IMR-90 (cell line): ENCODE measurements at regions not wholly inside any gene's neighbourhood (a gene's known extent, or its start where the extent isn't known, plus 50 kb on each side); places are given as distances from the start of the nearest gene placed in this dataset.

Experiments
- ATAC-seq: fragments of 200-7000 bp; cut with Tn5 transposase; 2 replicates; pipeline ENCODE4 v1.9.1; 2020; ENCODE audit warnings: low read depth, mild to moderate bottlenecking, moderate library complexity
- BruUV-seq: library from RNA; stranded (reverse); fragments of 400-500 nt; replicated peaks from 2 replicates; lab custom pipeline; 2021; lab: Mats Ljungman, UMichigan
- CTCF ChIA-PET: fragments of 300-600 bp; formaldehyde crosslinking; extraction: SDS; loops from one replicate; lab custom pipeline; 2021; ENCODE audit warnings: antibody characterized with exemption; lab: Yijun Ruan, JAX
- POLR2A ChIA-PET: fragments of 300-600 bp; sonication (Branson Sonifier 250); formaldehyde crosslinking; loops from one replicate; lab custom pipeline; 2022; ENCODE audit warnings: antibody characterized with exemption; ENCODE audit not compliant: unreplicated experiment; lab: Charles Lee
- DNase-seq: peaks from one replicate; pipeline ENCODE4 v3.0.0; 2013
- H2AFZ ChIP-seq: replicated peaks from 2 replicates; pipeline ENCODE3; 2013; ENCODE audit warnings: low read length, mild to moderate bottlenecking; ENCODE audit not compliant: poor library complexity
- H2AK5ac ChIP-seq: 2 replicates; pipeline ENCODE4 v1.6.1; 2013; ENCODE audit warnings: low read depth, low read length, inconsistent platforms
- H2AK9ac ChIP-seq: replicated peaks from 2 replicates; pipeline ENCODE3; 2013; ENCODE audit warnings: mild to moderate bottlenecking, low read depth, low read length, moderate library complexity; ENCODE audit not compliant: poor library complexity
- H2BK120ac ChIP-seq: 2 replicates; pipeline ENCODE4 v1.6.1; 2013; ENCODE audit warnings: low read depth, low read length, inconsistent platforms
- H2BK15ac ChIP-seq: 3 replicates; pipeline ENCODE4 v1.6.1; 2013; ENCODE audit warnings: low read depth, low read length, inconsistent platforms
- H2BK20ac ChIP-seq: 2 replicates; pipeline ENCODE4 v1.6.1; 2013; ENCODE audit warnings: low read depth, mild to moderate bottlenecking, inconsistent platforms, low read length, moderate library complexity
- H2BK5ac ChIP-seq: 2 replicates; pipeline ENCODE4 v1.6.1; 2013; ENCODE audit warnings: mild to moderate bottlenecking, low read depth, low read length, inconsistent platforms; ENCODE audit not compliant: poor library complexity, severe bottlenecking
- H3K14ac ChIP-seq: replicated peaks from 2 replicates; pipeline ENCODE4 v1.6.1; 2013; ENCODE audit warnings: low read depth, low read length, inconsistent platforms
- H3K18ac ChIP-seq: 2 replicates; pipeline ENCODE4 v1.6.1; 2013; ENCODE audit warnings: low read depth, low read length, control low read depth
- H3K23ac ChIP-seq: 2 replicates; pipeline ENCODE4 v1.6.1; 2013; ENCODE audit warnings: low read depth, low read length, inconsistent platforms
- H3K27ac ChIP-seq: 2 replicates; pipeline ENCODE4 v1.5.1; 2013; ENCODE audit warnings: mild to moderate bottlenecking, control low read depth, low read length; ENCODE audit not compliant: insufficient read depth
- H3K27me3 ChIP-seq: 2 replicates; pipeline ENCODE4 v1.6.1; 2013; ENCODE audit warnings: low read length; ENCODE audit not compliant: control insufficient read depth, insufficient read depth
- H3K36me3 ChIP-seq: 2 replicates; pipeline ENCODE4 v1.6.1; 2013; ENCODE audit warnings: low read length, mixed read lengths; ENCODE audit not compliant: control insufficient read depth, insufficient read depth
- H3K4ac ChIP-seq: 2 replicates; pipeline ENCODE4 v1.6.1; 2013; ENCODE audit warnings: low read depth, low read length, inconsistent platforms
- H3K4me1 ChIP-seq: 2 replicates; pipeline ENCODE4 v1.6.1; 2013; ENCODE audit warnings: low read length, mixed read lengths; ENCODE audit not compliant: control insufficient read depth, insufficient read depth
- H3K4me2 ChIP-seq: 2 replicates; pipeline ENCODE4 v1.6.1; 2013; ENCODE audit warnings: low read depth, mild to moderate bottlenecking, control low read depth, low read length, moderate library complexity
- H3K4me3 ChIP-seq: 2 replicates; pipeline ENCODE4 v1.5.1; 2013; ENCODE audit warnings: low read depth, mild to moderate bottlenecking, control low read depth, low read length, moderate library complexity; ENCODE audit not compliant: insufficient read depth
- H3K56ac ChIP-seq: 2 replicates; pipeline ENCODE4 v1.6.1; 2013; ENCODE audit warnings: low read length, inconsistent platforms; ENCODE audit not compliant: insufficient read depth; ENCODE audit errors: extremely low read depth
- H3K79me1 ChIP-seq, 2 experiments: 2 replicates each; pipeline ENCODE4 v1.6.1; 2013; ENCODE audit warnings: low read length in 2 of 2, inconsistent platforms in 1 of 2, low read depth in 1 of 2
- H3K9ac ChIP-seq: 2 replicates; pipeline ENCODE4 v1.6.1; 2013; ENCODE audit warnings: low read depth, low read length, control low read depth
- H3K9me1 ChIP-seq: 2 replicates; pipeline ENCODE4 v1.6.1; 2013; ENCODE audit warnings: low read length, inconsistent platforms; ENCODE audit not compliant: insufficient read depth
- H3K9me3 ChIP-seq: 2 replicates; pipeline ENCODE4 v1.6.1; 2013; ENCODE audit warnings: low read length; ENCODE audit not compliant: control insufficient read depth, insufficient read depth
- H4K20me1 ChIP-seq: 2 replicates; pipeline ENCODE4 v1.6.1; 2013; ENCODE audit warnings: low read length, inconsistent platforms; ENCODE audit not compliant: insufficient read depth
- H4K5ac ChIP-seq: 2 replicates; pipeline ENCODE4 v1.6.1; 2013; ENCODE audit warnings: mild to moderate bottlenecking, low read depth, low read length, control low read depth
- H4K8ac ChIP-seq, 2 experiments: 2 replicates each; pipeline ENCODE4 v1.6.1; 2013; ENCODE audit warnings: low read depth in 2 of 2, low read length in 2 of 2, control low read depth in 1 of 2, inconsistent platforms in 1 of 2
- H4K91ac ChIP-seq: 2 replicates; pipeline ENCODE4 v1.6.1; 2013; ENCODE audit warnings: low read depth, low read length, inconsistent platforms; ENCODE audit not compliant: insufficient read depth
- BHLHE40 ChIP-seq: fragments of 150-350 bp; IDR thresholded peaks from 2 replicates; pipeline ENCODE4 v1.6.1; 2016; ENCODE audit warnings: mild to moderate bottlenecking, low read depth, low read length
- CEBPB ChIP-seq: IDR thresholded peaks from 2 replicates; pipeline ENCODE4 v1.6.1; 2012; ENCODE audit warnings: low read depth, low read length, improper control_type of control experiment
- CTCF ChIP-seq: conservative IDR thresholded peaks from 2 replicates; pipeline ENCODE4 v1.5.1; 2012; ENCODE audit warnings: mild to moderate bottlenecking, low read depth, low read length, improper control_type of control experiment
- MXI1 ChIP-seq: IDR thresholded peaks from 2 replicates; pipeline ENCODE4 v1.6.1; 2012; ENCODE audit warnings: low read depth, mild to moderate bottlenecking, low read length, moderate library complexity, borderline replicate concordance
- POLR2A ChIP-seq: IDR thresholded peaks from 2 replicates; pipeline ENCODE4 v1.6.1; 2012; ENCODE audit warnings: mild to moderate bottlenecking, low read depth, low read length
- RAD21 ChIP-seq: IDR thresholded peaks from 2 replicates; pipeline ENCODE4 v1.6.1; 2012; ENCODE audit warnings: low read length, improper control_type of control experiment
- RFX5 ChIP-seq: IDR thresholded peaks from 2 replicates; pipeline ENCODE4 v1.8.0; 2012; ENCODE audit warnings: low read depth, mild to moderate bottlenecking, low read length, moderate library complexity
- SMC3 ChIP-seq: fragments of 150-350 bp; IDR thresholded peaks from 2 replicates; pipeline ENCODE4 v1.6.1; 2016; ENCODE audit warnings: low read depth, mild to moderate bottlenecking, antibody characterized with exemption, low read length, moderate library complexity
- USF2 ChIP-seq: fragments of 150-350 bp; IDR thresholded peaks from 2 replicates; pipeline ENCODE4 v1.6.1; 2017; ENCODE audit warnings: mild to moderate bottlenecking, antibody characterized with exemption, low read length, low read depth
- WGBS, 2 experiments: methylation state at CpG; one replicate each; pipeline versions ENCODE4 v1.1.5 to v1.1.7; 2013; ENCODE audit warnings: missing lambda C conversion rate in 2 of 2; ENCODE audit not compliant: insufficient read length in 1 of 2; ENCODE audit errors: extremely low coverage in 2 of 2; 5-methylcytosine and 5-hydroxymethylcytosine counted together
- dilution Hi-C: fragments of 300-500 bp; cut with HindIII; formaldehyde crosslinking; loops from one replicate; pipeline ENCODE4 v1.14.3; 2018; ENCODE audit warnings: low sequenced_read_pairs; ENCODE audit not compliant: unreplicated experiment
- in situ Hi-C: fragments of 300-500 bp; cut with MboI; formaldehyde crosslinking; loops from 3 replicates; pipeline ENCODE4 v1.14.3; 2019; ENCODE audit warnings: low sequenced_read_pairs, inconsistent platforms, mixed read lengths
- intact Hi-C: fragments of 100-400 bp; cut with micrococcal nuclease; formaldehyde crosslinking; loops from 2 replicates; pipeline ENCODE4 v1.10.0; 2022

GRCh38 chr17:73770115-73770848 is 126.0 kb upstream of the SDK2 start:
- no peak overlapping the region for H3K4me3 ChIP-seq
- no peaks in the 10 kb centered on the region for H3K36me3 ChIP-seq
- intact Hi-C loops = no loop called here
- no peaks in the 10 kb centered on the region for H3K27me3 ChIP-seq
- no peak overlapping the region for H4K8ac ChIP-seq
- H2AK5ac ChIP-seq = no peak overlapping the region
- no peak overlapping the region for H2BK20ac ChIP-seq
- CTCF ChIA-PET = no interaction called here
- H3K9ac ChIP-seq = no peak overlapping the region
- no peak overlapping the region for H3K4me2 ChIP-seq
- H2AFZ ChIP-seq = no peak overlapping the region
- peak; percentile 50 for DNase-seq
- no peak overlapping the region for H3K56ac ChIP-seq
- H4K91ac ChIP-seq = no peak overlapping the region
- no peaks in the 10 kb centered on the region for H3K9me1 ChIP-seq
- in situ Hi-C loops = no loop called here
- no TSS peak for BruUV-seq
- no peaks in the 10 kb centered on the region for H3K79me1 ChIP-seq
- H3K27ac ChIP-seq = no peak overlapping the region
- no peak overlapping the region for H3K4ac ChIP-seq
- dilution Hi-C loops = no loop called here
- POLR2A ChIA-PET = no interaction called here
- H2BK120ac ChIP-seq = no peak overlapping the region
- H2BK5ac ChIP-seq = no peak overlapping the region
- no peaks in the 10 kb centered on the region for H4K20me1 ChIP-seq
- H2BK15ac ChIP-seq = no peak overlapping the region
- TF ChIP-seq MXI1 (no peak), USF2 (no peak), POLR2A (no peak), RAD21 (no peak), CTCF (no peak), BHLHE40 (no peak), SMC3 (no peak), RFX5 (no peak), CEBPB (no peak)
- H4K5ac ChIP-seq = no peak overlapping the region
- no peak overlapping the region for H2AK9ac ChIP-seq
- ATAC-seq = no peak; the same call in 1 of the 2 replicates
- no peak overlapping the region for H3K18ac ChIP-seq
- WGBS, 2 experiments = 88% methylated on average over 1 of the region's 12 CpGs; no CpG with 5 or more reads in 1 of the 2 experiments
- H3K14ac ChIP-seq = no peak overlapping the region
- peaks cover 29% of the 10 kb centered on the region for H3K9me3 ChIP-seq
- no peaks in the 10 kb centered on the region for H3K4me1 ChIP-seq
- no peak overlapping the region for H3K23ac ChIP-seq
